ENCODE measurements at regions not wholly inside any gene's neighbourhood (a gene's known extent, or its start where the extent isn't known, plus 50 kb on each side); places are given as distances from the start of the nearest gene placed in this dataset.
A peak's percentile ranks its signal among the peaks of the same experiment; 100 is the strongest.
"Not testable (repeated sequence)": the region's sequence is repeated elsewhere in the genome, so short reads cannot be mapped to it uniquely, and the experiment has no call there.

DNA sequence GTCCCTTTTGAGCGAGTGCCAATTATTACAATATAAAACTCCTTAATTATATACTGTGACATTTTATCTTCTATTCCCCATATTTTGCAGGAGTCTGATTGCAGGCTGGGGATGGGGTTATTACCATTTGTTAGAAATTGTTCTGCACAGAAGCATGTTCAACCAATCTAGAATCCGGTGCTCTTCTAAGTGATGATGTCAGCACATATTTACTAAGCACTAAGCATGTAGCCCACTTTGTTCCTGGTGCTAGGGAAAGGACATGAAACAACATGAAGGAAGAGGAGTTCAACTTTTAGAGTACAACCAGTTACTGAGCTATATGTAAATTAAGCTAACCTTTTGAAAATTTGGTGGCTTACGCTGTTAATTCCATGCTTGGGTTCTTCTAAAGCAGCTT lies 52.8 kb upstream of the IL1RAPL2 start:
- DNase-seq, result no peak

DNA sequence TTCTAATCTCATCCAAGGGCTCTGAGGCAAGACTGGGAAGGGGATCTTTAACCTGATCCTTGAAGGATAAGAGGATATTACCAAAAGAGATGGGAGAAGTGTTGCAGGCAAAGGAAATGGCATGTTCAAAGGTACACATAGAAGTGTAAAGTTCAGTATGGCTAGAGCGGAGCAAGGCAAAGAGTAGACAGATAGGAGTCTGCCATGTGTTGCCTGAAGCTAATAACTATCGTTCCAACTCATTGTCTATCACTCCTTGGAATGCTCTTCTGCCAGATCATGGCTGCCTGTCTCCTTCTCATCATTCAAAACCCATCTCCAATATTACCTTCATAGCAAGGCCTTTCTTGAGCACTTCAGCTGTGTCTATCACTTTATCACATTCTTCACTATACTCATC lies 55.2 kb upstream of the IL1RAPL2 start:
- no peak for DNase-seq

DNA sequence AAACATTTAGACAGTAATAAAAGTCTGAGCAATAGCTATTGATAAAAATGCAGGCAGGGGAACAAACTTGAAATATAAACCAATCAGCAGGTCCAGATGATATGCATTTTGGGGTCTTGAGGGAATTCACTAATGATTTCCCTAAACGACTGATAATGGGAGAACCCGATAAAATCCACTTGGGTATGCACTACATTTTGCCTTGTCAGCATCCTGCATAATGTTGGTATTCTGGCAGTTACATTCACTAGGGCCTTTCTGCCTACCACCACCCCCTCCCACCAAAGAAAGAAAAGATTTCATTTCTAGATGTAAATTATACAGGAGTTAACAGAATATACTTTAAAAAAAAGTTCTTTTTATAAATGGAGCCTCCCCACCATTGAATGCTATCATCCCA lies 63.5 kb upstream of the IL1RAPL2 start:
- DNase-seq, result no peak

DNA sequence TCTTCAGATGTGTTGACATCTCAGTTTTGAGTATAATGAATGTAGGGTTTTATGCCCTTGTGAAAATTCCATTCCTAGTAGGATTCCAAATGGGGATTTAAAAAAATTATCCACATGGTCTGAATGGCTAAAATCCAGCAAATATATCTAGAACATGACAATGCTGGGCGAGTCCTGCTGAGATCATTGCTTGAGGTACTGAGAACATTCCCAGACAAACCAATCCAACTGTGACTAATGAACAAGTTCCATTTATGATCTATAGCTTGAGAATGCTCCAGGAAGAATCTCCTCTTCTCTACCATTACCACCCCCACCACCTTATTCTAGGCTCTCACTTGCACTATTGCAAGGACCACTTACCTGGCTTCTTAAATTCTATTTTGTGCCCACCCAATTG lies 77.2 kb upstream of the IL1RAPL2 start:
- DNase-seq, result no peak

DNA sequence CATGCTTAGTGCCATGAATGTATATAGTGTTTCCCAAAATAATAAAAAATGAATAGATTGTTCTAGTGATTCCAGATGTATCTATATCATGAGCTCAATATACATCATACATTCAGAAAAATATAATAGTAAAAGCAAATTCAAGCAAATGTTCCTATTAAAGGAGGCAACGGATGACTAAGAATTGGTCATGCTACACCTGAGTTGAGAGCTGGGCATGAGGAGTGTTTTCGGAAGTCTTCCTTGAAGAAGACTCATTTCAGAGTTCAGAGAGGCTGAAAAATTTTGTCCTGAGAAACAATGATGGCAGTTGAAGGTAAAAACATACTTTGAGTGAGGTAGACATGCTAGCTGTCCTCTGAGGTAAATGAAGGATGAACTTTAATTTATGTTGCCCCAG lies 79.3 kb upstream of the IL1RAPL2 start:
- DNase-seq, result no peak

DNA sequence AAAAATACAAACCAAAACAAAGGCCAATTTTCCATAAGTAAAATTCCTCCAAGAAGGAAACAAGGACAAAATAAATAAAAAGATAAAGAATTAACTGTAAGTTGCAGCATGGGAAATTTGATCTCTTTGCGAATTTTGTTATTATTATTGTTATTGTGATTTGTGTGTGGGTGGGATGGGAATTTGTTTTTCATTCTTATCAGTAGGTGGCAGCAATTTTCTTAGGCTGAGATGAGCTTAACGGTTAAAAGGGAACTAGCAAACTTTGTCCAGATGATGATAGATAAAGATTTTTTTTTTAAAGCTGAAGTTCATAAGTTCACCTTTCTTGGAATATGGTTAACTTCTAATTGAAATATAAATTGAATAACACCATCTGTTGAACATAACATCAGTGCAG lies 83.2 kb upstream of the IL1RAPL2 start:
- peak; percentile 33 for DNase-seq

DNA sequence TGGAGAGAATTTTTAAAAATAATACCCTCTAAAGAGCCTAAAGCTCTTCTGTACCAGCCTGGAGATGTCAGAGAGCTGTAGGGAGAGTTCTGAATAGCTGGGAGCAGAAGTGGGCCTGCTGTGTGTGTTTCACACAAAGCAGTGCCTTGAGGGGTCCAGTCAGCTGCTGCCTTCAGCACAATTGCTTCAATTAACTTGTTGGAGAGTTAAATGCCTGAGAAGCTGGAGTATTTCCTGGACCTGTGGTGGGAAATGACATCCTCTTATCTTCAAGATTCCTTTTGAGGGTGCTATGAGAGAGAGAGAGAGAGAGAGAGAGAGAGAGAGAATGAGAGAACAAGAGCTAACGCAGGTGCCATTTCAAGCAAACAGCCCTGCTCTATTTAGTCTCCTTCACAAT lies 96.2 kb upstream of the IL1RAPL2 start:
- no peak for DNase-seq

DNA sequence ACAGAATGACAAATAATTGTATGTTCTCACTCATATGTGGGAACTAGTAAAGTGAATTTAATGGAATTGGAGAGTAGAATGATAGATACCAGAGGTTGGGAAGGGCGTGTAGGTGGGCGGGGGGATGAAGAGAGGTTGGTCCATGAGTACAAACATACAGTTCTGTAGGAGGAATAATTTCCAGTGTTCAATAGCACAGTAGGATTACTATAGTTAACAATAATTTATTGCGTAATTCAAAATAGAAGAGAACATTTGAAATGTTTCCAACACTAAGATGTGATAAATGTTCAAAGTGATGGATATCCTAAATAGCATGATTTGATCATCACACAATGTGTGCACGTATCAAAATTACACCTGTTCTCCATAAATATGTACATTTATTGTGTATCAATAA lies 106.2 kb upstream of the IL1RAPL2 start:
- no peak for DNase-seq

DNA sequence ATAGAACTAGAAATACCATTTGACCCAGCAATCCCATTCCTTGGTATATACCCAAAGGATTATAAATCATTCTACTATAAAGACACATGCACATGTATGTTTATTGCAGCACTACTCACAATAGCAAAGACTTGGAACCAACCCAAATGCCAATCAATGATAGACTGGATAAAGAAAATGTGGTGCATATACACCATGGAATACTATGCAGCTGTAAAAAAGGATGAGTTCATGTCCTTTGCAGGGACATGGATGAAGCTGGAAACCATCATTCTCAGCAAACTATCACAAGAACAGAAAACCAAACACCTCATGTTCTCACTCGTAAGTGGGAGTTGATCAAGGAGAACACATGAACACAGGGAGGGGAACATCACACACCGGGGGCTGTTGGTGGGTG lies 108.9 kb upstream of the IL1RAPL2 start:
- not testable (repeated sequence) for DNase-seq

DNA sequence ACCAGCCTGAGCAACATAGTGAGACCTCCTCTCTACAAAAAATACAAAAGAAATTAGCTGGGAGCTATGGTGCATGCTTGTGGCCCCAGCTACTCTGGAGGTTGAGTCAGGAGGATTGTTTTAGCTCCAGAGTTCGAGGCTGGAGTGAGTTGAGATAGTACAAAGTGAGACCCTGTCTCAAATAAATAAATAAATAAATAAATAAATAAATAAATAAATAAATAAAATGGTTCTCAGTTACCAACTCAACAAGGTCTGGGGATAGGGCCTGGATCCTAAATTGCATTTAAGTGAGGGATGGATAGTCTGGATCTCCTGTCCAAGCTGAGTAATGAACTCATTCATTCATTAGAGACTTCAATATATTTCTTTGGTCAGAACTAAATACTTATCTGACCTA lies 115.7 kb upstream of the IL1RAPL2 start:
- DNase-seq, result no peak

DNA sequence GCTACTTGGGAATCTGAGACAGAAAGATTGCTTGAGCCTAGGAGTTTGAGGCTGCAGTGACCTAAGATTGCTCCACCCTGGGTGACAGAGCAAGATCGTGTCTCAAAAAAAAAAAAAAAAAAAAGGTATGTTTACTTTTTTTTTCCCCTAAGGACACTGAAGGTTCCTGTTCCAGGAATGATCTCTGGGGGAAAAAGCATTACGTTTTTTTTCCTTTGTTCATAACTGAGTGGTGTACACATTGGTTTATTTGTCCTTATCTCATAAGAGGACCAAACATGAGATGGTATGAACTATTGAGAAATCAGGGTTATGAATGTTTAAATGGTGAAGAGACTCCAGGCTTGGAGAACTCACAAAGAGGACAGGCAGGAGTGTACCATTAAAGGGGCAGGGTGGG lies 120.4 kb upstream of the IL1RAPL2 start:
- no peak for DNase-seq

DNA sequence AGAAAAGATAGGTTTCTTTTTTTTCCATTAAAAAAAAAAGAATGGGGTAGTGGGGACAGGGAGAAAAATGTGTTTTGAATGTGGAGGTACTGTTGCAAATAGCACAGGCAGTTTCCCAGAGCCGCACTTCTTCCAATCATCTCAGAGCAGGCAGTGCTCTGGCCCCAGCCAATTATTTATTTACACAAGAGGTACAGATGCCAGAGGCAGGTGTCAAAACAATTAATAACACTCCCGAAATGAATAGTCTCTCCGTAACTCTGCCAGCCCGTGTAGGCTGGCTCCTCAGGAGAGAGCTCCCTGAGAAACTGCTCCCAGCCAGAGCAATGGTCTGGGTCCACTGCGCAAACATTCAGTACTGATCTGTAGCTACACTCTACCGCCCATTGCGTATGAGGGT lies 130.8 kb upstream of the IL1RAPL2 start:
- DNase-seq, result no peak

DNA sequence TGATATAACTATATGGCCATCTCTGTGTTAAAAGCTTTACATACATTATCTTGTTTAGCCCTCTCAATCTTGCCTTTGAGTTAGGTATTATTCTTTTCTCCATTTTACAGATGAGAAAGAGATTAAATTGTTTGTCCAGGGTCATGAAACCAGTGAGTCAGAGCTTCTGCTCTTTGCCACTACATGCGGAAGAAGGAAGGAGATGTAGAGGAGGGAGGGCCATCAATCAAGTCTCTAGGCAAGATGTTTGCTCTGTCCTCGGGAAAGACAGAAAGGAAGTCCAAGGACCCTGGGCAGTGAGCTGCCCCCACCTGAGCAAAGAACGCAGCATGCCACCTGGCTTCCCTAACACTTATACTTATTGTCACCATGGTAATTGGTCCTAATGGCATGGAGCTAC lies 133.7 kb upstream of the IL1RAPL2 start:
- no peak for DNase-seq

DNA sequence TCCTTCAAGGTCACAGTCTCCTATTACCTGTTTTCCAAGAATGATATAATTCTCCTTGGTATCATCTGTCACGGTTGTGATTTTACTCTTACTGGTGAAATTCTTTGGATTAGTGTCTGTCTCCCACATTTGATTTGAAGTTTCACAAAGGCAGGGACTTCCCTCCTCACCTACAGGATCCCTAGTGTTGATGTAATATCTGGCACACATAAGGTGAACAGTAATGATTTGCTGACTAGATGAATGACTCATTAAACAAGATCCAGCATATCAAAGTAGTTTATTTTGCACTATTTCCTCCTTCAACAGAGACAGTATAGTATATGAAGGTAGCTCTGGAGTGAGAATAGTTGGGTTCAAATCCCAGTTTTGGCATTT lies 135.3 kb upstream of the IL1RAPL2 start:
- DNase-seq, result no peak

DNA sequence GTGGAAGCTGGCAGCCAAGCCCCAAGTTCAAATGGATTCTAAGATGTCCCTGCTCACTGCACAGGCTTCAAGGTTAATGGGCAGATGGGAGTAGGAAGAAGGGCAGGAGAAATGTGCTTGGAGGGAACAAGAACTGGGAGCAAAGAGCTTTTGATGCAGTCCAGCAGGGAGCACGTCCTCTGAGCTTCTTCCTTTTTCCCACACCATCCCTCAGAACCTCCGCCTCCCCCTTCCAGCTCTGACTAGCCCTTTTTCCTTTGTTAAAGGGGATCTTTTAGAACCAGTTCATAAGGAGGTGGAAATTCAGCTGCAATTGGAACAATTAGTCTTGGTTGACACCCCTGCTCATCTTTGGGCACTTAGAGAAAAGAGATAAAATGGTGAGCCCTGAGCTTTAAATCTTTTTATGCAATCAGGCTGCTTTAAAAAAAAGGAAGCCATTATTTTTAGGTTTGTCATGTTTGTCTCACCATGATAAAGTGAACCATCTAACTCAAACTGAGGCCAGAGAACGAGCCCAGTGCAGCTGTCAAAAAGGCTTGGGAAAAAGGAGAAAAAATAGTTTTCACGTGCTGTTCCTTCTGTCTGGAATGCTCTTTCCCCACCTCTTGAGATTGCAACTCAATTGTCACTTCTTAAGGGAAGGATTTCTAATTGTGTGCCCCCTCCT lies 135.8 kb upstream of the IL1RAPL2 start:
- no peak for DNase-seq

DNA sequence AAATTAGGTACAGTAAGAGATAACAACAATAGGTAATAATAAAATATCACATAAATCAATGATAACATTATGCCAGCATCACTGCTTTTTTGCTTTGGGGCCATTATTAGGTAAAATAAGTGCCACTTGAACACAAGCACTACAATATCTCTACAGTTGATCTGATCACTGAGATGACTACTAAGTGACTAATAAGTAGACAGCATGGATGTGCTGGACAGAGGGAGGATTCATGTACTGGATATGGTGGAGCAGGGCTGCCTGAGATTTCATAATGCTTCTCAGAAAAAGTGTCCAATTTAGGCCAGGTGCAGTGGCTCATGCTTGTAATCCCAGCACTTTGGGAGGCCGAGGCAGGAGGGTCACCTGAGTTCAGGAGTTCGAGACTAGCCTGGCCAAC lies 137.8 kb upstream of the IL1RAPL2 start:
- no peak for DNase-seq

DNA sequence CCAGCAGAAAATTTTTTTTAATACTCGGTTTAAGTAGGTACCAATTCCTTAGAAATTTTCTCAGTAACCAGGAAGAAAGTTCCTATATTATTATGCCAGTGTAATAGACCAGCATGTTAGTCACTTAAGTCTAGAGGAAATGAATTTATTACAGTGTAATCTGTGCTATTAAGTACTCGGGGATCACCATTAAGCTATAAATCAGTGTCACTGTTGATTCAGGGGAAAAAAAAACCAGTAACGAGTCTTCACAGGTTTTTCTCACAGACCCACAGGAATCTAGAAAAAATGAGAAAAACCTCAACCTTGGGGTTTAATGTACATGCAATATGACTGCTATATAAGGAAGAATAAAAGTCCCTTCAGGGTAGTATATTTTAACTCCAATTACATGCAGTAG lies 138.3 kb upstream of the IL1RAPL2 start:
- DNase-seq, result no peak

DNA sequence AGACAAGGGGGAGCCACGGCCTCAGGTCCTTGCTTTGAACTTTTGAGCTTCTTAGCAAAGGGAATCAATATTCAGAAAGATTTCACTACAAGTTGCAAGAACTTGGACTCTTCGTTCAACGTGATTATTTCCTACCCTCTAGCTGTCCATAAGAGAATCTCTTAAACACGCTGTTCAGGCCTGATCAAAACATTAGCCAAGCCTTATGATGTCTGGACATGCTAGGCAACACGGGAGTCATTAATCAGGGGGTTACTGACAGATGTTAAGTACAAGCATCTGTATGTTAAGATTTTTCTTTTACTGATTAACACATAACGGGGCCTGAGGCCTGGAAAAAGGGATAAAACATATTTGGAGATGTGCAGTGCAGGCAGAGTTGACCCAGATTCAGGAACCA lies 138.9 kb upstream of the IL1RAPL2 start:
- no peak for DNase-seq

DNA sequence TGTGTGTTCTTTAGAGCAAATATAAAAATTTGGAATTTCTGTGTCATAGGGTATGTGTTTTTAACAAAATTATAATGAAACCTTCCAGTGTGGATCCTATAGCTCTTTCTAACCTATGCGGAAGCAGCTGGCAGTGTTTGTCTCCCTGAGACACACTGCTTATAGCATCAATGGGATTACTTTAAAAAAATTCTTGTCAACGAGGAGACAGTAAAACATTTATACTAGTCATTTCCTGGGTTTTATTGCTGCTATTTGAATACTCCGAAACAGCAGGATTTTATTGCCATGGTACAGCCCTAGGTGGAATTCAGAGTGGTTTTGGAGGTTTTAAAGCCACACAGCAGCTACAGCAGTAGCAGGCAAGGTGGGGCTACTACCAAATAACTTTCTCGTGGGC lies 145.1 kb upstream of the IL1RAPL2 start:
- DNase-seq, result no peak

DNA sequence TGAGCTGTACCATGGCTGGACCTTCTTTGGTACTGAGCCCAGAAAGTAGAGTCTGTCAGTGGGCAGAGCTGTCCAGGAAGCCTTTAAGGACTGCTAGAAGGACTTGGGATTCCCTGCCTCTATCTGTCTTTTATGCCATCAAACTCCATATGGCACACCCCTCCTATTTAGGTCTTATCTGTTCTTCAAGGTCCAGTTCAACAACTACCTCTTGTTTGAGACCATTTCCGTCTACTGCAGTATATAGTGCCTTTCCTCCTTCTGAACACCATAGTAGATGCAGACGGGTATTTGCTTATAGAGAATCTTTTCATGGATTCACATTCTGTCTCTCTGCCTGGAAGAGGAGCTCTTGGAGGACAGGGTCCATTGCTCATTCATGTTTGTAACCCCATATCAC lies 146.1 kb upstream of the IL1RAPL2 start:
- no peak for DNase-seq

DNA sequence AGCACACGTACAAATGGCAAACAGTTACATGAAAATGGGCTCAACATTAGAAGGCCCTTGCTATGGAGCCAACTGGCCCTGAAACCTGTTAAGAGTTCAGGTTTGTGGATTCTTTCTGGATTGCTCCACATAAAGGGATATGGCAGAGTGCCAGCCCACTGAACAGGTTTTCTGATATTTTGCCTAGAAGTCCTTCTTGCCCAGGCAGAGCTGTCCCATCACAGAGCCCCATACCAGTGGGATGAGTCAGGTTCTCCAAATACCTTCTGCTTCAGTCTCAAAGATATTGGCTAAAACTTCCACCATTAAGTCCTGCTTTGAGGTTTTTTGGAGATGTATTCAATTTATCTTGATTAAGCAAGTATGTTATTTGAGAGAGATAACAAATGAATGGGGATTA lies 146.8 kb upstream of the IL1RAPL2 start:
- no peak for DNase-seq

DNA sequence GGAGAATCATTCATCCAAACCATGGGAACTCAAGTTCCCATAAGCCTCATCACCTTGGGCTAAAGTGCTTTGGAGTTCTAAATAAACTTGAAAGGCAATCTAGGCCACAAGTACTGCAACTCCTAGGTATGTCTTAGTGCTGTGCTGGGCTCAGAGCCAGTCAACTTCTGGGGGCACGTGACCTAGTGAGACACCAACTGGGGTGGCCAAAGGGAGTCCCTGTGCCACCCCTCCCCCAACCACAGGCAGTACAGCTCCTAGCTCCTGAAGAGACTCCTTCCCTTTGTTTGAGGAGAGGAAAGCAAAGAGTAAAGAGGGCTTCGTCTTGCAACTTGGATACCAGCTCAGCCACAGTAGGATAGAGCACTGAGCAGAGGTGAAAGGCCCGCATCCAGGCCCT lies 154.2 kb upstream of the IL1RAPL2 start:
- DNase-seq, result no peak

DNA sequence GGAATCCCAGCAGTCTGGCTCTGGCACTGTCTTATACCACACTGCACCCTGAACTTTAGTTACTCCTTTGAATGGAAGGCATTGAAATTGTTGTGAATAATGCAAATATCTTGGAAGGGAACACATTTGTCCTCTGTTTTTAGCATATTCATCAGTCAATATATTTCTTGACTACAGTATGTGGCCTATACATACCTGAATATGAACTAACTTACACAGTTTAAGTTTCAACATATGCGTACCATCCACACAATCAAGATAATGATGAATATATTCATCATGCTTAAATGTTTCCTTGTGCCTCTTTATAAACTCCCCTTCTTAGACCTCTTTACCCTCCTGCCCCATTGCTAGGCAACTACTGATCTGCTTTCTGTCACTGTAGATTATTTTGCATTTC lies 145.7 kb upstream of the ESX1 start:
- no peak for DNase-seq

DNA sequence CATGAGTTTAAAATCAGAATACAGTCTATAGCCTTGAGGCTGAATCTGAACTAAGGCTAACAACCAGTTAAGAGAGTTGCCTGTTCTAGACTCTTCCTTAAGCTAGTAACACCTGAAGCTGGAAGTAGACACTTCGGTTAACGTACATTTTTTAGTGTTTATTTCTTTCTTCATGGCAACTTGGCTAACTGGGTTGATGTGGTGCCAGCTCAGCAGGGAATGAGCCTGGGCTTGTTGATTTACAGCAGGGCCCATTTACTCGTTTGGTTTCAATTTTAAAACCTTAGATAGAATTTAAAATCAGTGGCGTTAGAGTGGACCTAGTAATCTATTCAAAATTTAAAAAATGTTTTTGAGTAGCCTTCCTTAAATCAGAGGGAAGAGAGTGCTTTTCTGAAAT lies 137.6 kb upstream of the ESX1 start:
- DNase-seq, result no peak

DNA sequence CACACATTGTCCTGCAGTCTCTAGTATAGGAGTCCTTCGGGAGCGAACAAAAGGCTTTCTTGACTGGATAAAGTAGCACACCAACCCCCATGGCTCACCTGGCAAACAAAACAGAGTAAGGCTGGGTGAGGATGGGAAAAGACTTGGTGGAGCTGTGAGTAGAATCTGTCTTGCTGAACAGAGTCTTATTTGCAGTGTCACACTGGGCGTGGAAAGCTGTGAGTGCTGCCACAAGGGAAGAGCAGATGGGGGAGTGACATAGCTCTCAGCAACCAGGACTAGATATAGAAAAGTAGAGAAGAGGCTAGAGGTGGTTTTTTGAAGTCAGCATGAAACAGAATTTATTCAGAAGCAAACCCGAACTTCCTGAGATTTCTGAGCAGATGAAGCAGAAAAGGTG lies 137.2 kb upstream of the ESX1 start:
- peak; percentile 3 for DNase-seq

DNA sequence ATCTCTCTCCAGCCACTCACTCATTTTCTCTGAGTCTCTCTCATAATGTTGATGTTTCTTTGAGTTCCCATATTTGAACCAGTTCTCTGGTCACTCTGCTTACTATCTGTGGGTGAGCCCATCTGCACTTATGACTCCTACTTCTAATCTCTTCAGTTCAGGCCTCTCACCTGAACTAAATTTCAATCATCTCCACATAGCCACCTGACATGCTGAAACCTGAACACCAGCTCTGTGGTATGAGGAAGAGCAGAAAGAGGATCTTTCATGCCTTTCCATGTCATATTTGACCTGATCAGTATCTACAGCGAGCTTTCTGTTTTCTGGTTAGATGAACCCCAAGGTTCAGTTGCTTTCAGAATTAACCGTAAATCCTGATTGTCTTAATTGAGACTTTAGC lies 122.2 kb upstream of the ESX1 start:
- no peak for DNase-seq

All from OCI-M1 (cell line).